HEK293 (cell line): ENCODE measurements at regions not wholly inside any gene's neighbourhood (a gene's known extent, or its start where the extent isn't known, plus 50 kb on each side); places are given as distances from the start of the nearest gene placed in this dataset.

ENCODE experiments used
- CTCF ChIA-PET: fragments of 350-600 bp; formaldehyde crosslinking; extraction: SDS; loops from one replicate; lab custom pipeline; 2021; ENCODE audit warnings: antibody characterized with exemption; lab: Yijun Ruan, JAX
- POLR2A ChIA-PET: fragments of 300-600 bp; formaldehyde crosslinking; extraction: SDS; loops from one replicate; lab custom pipeline; 2020; ENCODE audit warnings: antibody characterized with exemption, inconsistent platforms; lab: Yijun Ruan, JAX
- H3K27ac ChIP-seq: fragments of 200-500 bp; sonication (Bioruptor generic); 2 replicates; pipeline ENCODE4 v1.5.1; 2014; ENCODE audit warnings: low read depth, low read length, control low read depth, inconsistent platforms; ENCODE audit errors: extremely low read depth
- H3K36me3 ChIP-seq, 2 experiments: fragments of 200-500 bp in 1 of 2; sonication (Bioruptor generic) in 1 of 2; 1 replicate in 1 of 2; 2 replicates in 1 of 2; pipeline ENCODE4 v1.5.1; 2014 to 2017; ENCODE audit warnings: inconsistent platforms in 2 of 2, low read length in 2 of 2; ENCODE audit not compliant: control insufficient read depth in 2 of 2, insufficient read depth in 1 of 2
- H3K4me1 ChIP-seq: fragments of 200-500 bp; sonication (Bioruptor generic); 2 replicates; pipeline ENCODE4 v1.5.1; 2014; ENCODE audit warnings: mild to moderate bottlenecking, low read length, inconsistent platforms; ENCODE audit not compliant: control insufficient read depth, insufficient read depth
- H3K4me3 ChIP-seq: 2 replicates; pipeline ENCODE4 v1.5.1; 2011; ENCODE audit warnings: low read depth, mild to moderate bottlenecking, control low read depth, low read length, moderate library complexity
- H3K9me3 ChIP-seq: fragments of 200-500 bp; sonication (Bioruptor generic); 2 replicates; pipeline ENCODE4 v1.5.1; 2014; ENCODE audit warnings: low read depth, low read length, inconsistent platforms; ENCODE audit not compliant: control insufficient read depth, insufficient read depth
- BCL11A ChIP-seq: fragments of 450-650 bp; formaldehyde crosslinking; IDR thresholded peaks from 2 replicates; pipeline ENCODE4 v1.5.1; 2016; ENCODE audit warnings: low read depth, missing biosample characterization, missing genetic modification characterization
- CTCF ChIP-seq: fragments of 450-650 bp; formaldehyde crosslinking; IDR thresholded peaks from 2 replicates; pipeline ENCODE4 v1.5.1; 2016; ENCODE audit warnings: missing biosample characterization, missing genetic modification characterization
- REST ChIP-seq: fragments of 450-650 bp; formaldehyde crosslinking; IDR thresholded peaks from 2 replicates; pipeline ENCODE4 v1.5.1; 2016; ENCODE audit warnings: missing biosample characterization, missing genetic modification characterization
- YY2 ChIP-seq: fragments of 450-650 bp; formaldehyde crosslinking; IDR thresholded peaks from 2 replicates; pipeline ENCODE4 v1.5.1; 2016; ENCODE audit warnings: missing biosample characterization, missing genetic modification characterization
- ZBTB1 ChIP-seq: fragments of 450-650 bp; formaldehyde crosslinking; IDR thresholded peaks from 2 replicates; pipeline ENCODE4 v1.5.1; 2016; ENCODE audit warnings: missing biosample characterization, missing genetic modification characterization
- ZBTB26 ChIP-seq: fragments of 450-650 bp; formaldehyde crosslinking; optimal IDR thresholded peaks from 2 replicates; pipeline ENCODE3; 2016; ENCODE audit warnings: missing biosample characterization, mild to moderate bottlenecking, missing genetic modification characterization
- ZBTB7A ChIP-seq: fragments of 450-650 bp; formaldehyde crosslinking; IDR thresholded peaks from 2 replicates; pipeline ENCODE4 v1.5.1; 2016; ENCODE audit warnings: low read depth, missing biosample characterization, missing genetic modification characterization
- ZNF157 ChIP-seq: fragments of 450-650 bp; formaldehyde crosslinking; IDR thresholded peaks from 2 replicates; pipeline ENCODE4 v1.5.1; 2016; ENCODE audit warnings: missing biosample characterization, missing genetic modification characterization
- ZNF184 ChIP-seq: fragments of 450-650 bp; IDR thresholded peaks from 2 replicates; pipeline ENCODE4 v1.5.1; 2018; ENCODE audit warnings: missing biosample characterization, mild to moderate bottlenecking, missing genetic modification characterization
- ZNF202 ChIP-seq: fragments of 450-650 bp; formaldehyde crosslinking; IDR thresholded peaks from 2 replicates; pipeline ENCODE4 v1.5.1; 2016; ENCODE audit warnings: missing biosample characterization, missing genetic modification characterization, borderline replicate concordance
- ZNF324 ChIP-seq: fragments of 450-650 bp; formaldehyde crosslinking; IDR thresholded peaks from 2 replicates; pipeline ENCODE4 v1.5.1; 2016; ENCODE audit warnings: missing biosample characterization, missing genetic modification characterization
- ZNF335 ChIP-seq: fragments of 450-650 bp; formaldehyde crosslinking; conservative IDR thresholded peaks from 2 replicates; pipeline ENCODE4 v1.5.1; 2016; ENCODE audit warnings: missing biosample characterization, missing genetic modification characterization
- ZNF514 ChIP-seq: fragments of 450-650 bp; formaldehyde crosslinking; IDR thresholded peaks from 2 replicates; pipeline ENCODE4 v1.5.1; 2016; ENCODE audit warnings: missing biosample characterization, missing genetic modification characterization
- ZNF530 ChIP-seq: fragments of 450-650 bp; formaldehyde crosslinking; IDR thresholded peaks from 2 replicates; pipeline ENCODE4 v1.5.1; 2016; ENCODE audit warnings: low read depth, missing biosample characterization, missing genetic modification characterization
- ZNF707 ChIP-seq: fragments of 450-650 bp; formaldehyde crosslinking; IDR thresholded peaks from 2 replicates; pipeline ENCODE4 v1.5.1; 2016; ENCODE audit warnings: missing biosample characterization, missing genetic modification characterization
- ZNF76 ChIP-seq: fragments of 450-650 bp; formaldehyde crosslinking; IDR thresholded peaks from 2 replicates; pipeline ENCODE4; 2016; ENCODE audit warnings: low read depth, missing biosample characterization, missing genetic modification characterization, borderline replicate concordance
- ZNF777 ChIP-seq: fragments of 450-650 bp; formaldehyde crosslinking; IDR thresholded peaks from 2 replicates; pipeline ENCODE4 v1.5.1; 2017; ENCODE audit warnings: missing biosample characterization, missing genetic modification characterization, borderline replicate concordance
- ZNF830 ChIP-seq: fragments of 450-650 bp; IDR thresholded peaks from 2 replicates; pipeline ENCODE4 v1.5.0; 2018; ENCODE audit warnings: missing biosample characterization, missing genetic modification characterization, low read depth, mild to moderate bottlenecking, moderate library complexity

GRCh38 chr4:52368895-52369294, 290.2 kb downstream of the USP46 start:
- CTCF ChIA-PET, result no interaction called here

GRCh38 chr4:52369649-52370048, 289.5 kb downstream of the USP46 start:
- no peaks in the 10 kb centered on the region; the same call in 1 of the 2 replicates for H3K4me1 ChIP-seq
- no peak overlapping the region for H3K4me3 ChIP-seq
- no peaks in the 10 kb centered on the region for H3K36me3 ChIP-seq
- no peak overlapping the region for H3K27ac ChIP-seq
- H3K9me3 ChIP-seq, result no peaks in the 10 kb centered on the region
- CTCF ChIA-PET, result no interaction called here
- TF ChIP-seq CTCF (tag by site-specific recombination), result no peak
- TF ChIP-seq ZNF707 (tag by site-specific recombination), result no peak
- TF ChIP-seq ZNF830 (tag by site-specific recombination), result no peak
- no peak for TF ChIP-seq YY2 (tag by site-specific recombination)
- TF ChIP-seq ZNF530 (tag by site-specific recombination), result no peak
- POLR2A ChIA-PET, result no interaction called here

More at GRCh38 chr4:52368895-52369294, 290.2 kb downstream of the USP46 start:
- no peak overlapping the region for H3K4me3 ChIP-seq
- H3K36me3 ChIP-seq, result no peaks in the 10 kb centered on the region
- POLR2A ChIA-PET, result no interaction called here
- no peaks in the 10 kb centered on the region; the same call in 1 of the 2 replicates for H3K4me1 ChIP-seq
- no peaks in the 10 kb centered on the region for H3K9me3 ChIP-seq
- TF ChIP-seq ZNF157 (tag by site-specific recombination) (no peak), ZNF335 (tag by site-specific recombination) (no peak), ZNF76 (no peak), ZNF324 (tag by site-specific recombination) (no peak), ZNF202 (tag by site-specific recombination) (no peak), ZNF514 (no peak), ZNF184 (tag by site-specific recombination) (no peak), BCL11A (tag by site-specific recombination) (no peak), ZBTB7A (tag by site-specific recombination) (no peak), ZBTB26 (tag by site-specific recombination) (no peak), ZNF777 (tag by site-specific recombination) (no peak), ZBTB1 (tag by site-specific recombination) (no peak), REST (tag by site-specific recombination) (no peak)
- H3K27ac ChIP-seq, result no peak overlapping the region
